Breast epithelium (tissue), 4 donors: ENCODE measurements at regions not wholly inside any gene's neighbourhood (a gene's known extent, or its start where the extent isn't known, plus 50 kb on each side); places are given as distances from the start of the nearest gene placed in this dataset.

Experiments used
- DNase-seq, 2 donors: peaks; one replicate each; pipeline ENCODE4 v3.0.0-alpha.2; 2019; ENCODE audit warnings: low spot score in 2 of 2
- H3K27ac ChIP-seq, 2 donors: fragments of 200-600 bp; sonication (generic) in 1 of 2; one replicate each; pipeline ENCODE4 v1.5.1; 2016 to 2019; ENCODE audit warnings: mild to moderate bottlenecking in 1 of 2
- H3K27me3 ChIP-seq, 2 donors: fragments of 200-600 bp; sonication (generic) in 1 of 2; one replicate each; pipeline versions ENCODE4 v1.5.1 to v1.6.0; 2017 to 2019; ENCODE audit warnings: control low read depth in 1 of 2, mild to moderate bottlenecking in 1 of 2
- H3K36me3 ChIP-seq: fragments of 200-600 bp; one replicate; pipeline ENCODE4 v1.5.1; 2019
- H3K4me1 ChIP-seq, 2 donors: fragments of 200-600 bp; sonication (generic); one replicate each; pipeline ENCODE4 v1.5.1; 2016 to 2019; ENCODE audit warnings: control low read depth in 1 of 2
- H3K4me3 ChIP-seq, 3 donors: fragments of 200-600 bp; sonication (generic); 1 replicate in 2 of 3; 2 replicates in 1 of 3; pipeline ENCODE4 v1.5.1; 2016 to 2019; ENCODE audit warnings: mild to moderate bottlenecking in 3 of 3, moderate library complexity in 2 of 3
- H3K9me3 ChIP-seq, 2 donors: fragments of 200-600 bp; sonication (generic) in 1 of 2; one replicate each; pipeline ENCODE4 v1.5.1; 2016 to 2019; ENCODE audit warnings: control low read depth in 1 of 2
- POLR2A ChIP-seq: fragments of 450-650 bp; IDR thresholded peaks from one replicate; pipeline ENCODE4 v1.6.1; 2016; ENCODE audit warnings: antibody characterized with exemption, mild to moderate bottlenecking, moderate library complexity
- POLR2AphosphoS5 ChIP-seq, 3 donors: sonication (generic); formaldehyde crosslinking; IDR thresholded peaks; one replicate each; pipeline ENCODE4 v1.6.1; 2017; ENCODE audit warnings: antibody characterized with exemption in 3 of 3
- intact Hi-C: fragments of 100-400 bp; cut with DNase I; formaldehyde crosslinking; loops from one replicate; pipeline ENCODE4 v1.15.1; 2023; ENCODE audit warnings: low total_unique reads
- TF ChIP-seq, protein P1 (sequence below), 3 donors: fragments of 450-650 bp; IDR thresholded peaks; one replicate each; pipeline ENCODE4 v1.5.1; 2016 to 2017; ENCODE audit warnings: antibody characterized with exemption in 3 of 3, mild to moderate bottlenecking in 3 of 3, moderate library complexity in 3 of 3

DNA sequence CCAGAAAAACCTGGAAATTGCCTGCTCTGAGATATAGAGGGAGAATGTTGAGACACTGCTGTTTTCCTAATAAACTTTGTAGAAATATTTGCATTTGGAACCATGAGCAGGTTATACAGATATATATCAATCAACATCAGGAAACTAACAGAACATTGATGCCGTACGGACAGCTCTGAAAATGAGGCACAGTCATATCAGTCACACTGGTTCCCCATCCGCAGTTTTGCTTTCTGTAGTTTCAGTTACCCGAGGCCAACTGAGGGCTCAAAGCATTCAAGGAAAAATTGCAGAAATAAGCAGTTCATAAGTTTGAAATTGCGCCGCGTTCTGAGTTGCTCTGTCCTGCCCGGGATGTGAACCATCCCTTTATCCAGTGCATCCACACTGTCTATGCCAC is 137.9 kb downstream of the KLF6 start:
- H3K27ac ChIP-seq: no peak overlapping the region
- H3K4me1 ChIP-seq: no peaks in the 10 kb centered on the region
- H3K4me3 ChIP-seq: no peak overlapping the region
- DNase-seq: no peak
- no peaks in the 10 kb centered on the region for H3K9me3 ChIP-seq
- intact Hi-C loops: no loop called here
- no peaks in the 10 kb centered on the region for H3K27me3 ChIP-seq
- TF ChIP-seq POLR2AphosphoS5 (IDR thresholded peaks at IDR 0.05): no peak
- TF ChIP-seq POLR2A: no peak
- TF ChIP-seq, protein P1, sequence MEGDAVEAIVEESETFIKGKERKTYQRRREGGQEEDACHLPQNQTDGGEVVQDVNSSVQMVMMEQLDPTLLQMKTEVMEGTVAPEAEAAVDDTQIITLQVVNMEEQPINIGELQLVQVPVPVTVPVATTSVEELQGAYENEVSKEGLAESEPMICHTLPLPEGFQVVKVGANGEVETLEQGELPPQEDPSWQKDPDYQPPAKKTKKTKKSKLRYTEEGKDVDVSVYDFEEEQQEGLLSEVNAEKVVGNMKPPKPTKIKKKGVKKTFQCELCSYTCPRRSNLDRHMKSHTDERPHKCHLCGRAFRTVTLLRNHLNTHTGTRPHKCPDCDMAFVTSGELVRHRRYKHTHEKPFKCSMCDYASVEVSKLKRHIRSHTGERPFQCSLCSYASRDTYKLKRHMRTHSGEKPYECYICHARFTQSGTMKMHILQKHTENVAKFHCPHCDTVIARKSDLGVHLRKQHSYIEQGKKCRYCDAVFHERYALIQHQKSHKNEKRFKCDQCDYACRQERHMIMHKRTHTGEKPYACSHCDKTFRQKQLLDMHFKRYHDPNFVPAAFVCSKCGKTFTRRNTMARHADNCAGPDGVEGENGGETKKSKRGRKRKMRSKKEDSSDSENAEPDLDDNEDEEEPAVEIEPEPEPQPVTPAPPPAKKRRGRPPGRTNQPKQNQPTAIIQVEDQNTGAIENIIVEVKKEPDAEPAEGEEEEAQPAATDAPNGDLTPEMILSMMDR (IDR thresholded peaks at IDR 0.05): no peak
- H3K36me3 ChIP-seq: no peaks in the 10 kb centered on the region

DNA sequence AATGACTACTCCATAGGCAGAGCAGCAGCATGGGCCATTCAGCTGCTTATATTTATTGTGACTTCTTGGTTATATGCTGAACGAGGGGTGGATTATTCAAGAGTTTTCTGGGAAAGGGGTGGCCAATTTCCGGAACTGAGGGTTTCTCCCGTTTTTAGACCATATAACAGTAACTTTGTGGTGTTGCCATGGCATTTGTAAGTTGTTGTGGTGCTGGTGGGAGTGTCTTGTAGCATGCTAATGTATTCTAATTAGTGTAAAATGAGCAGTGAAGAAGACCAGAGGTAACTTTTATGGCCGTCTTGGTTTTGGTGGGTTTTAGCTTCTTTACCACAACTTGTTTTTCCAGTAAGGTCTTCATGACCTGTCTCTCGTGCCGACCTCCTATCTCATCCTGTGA is 139.6 kb downstream of the KLF6 start:
- TF ChIP-seq, protein P1 (IDR thresholded peaks at IDR 0.05): no peak
- no peak for TF ChIP-seq POLR2AphosphoS5 (IDR thresholded peaks at IDR 0.05)
- TF ChIP-seq POLR2A: no peak
- Histone ChIP-seq H3K4me3 (no peak overlapping the region), H3K27ac (no peak overlapping the region), H3K4me1 (no peaks in the 10 kb centered on the region), H3K9me3 (no peaks in the 10 kb centered on the region), H3K36me3 (no peaks in the 10 kb centered on the region), H3K27me3 (no peaks in the 10 kb centered on the region)
- intact Hi-C loops: no loop called here
- DNase-seq: no peak

DNA sequence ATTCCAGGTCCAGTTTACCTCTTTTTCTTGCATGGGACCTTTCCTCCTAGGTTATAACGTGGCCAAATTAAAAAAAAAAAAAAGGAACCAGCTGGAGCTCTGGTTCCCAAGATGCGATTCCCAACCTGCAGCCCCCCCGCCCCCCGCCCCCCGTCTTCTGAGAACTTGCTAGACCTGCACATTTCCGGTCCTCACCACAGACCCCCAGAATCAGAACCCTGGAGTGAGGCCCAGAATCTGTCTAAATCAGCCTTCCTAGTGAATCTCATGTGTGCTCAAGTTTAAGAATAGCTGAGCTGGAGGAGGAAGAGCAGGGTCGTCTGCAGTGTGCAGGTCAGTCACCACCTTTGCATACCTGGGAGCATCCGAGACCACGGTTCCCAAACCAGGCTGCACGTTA is 144.2 kb downstream of the KLF6 start:
- intact Hi-C loops: loop anchor here (5.0 kb wide), 1 partner anchor 1876 kb away; no protein-coding TSS in a partner anchor
- H3K36me3 ChIP-seq: no peaks in the 10 kb centered on the region
- TF ChIP-seq POLR2A: no peak
- TF ChIP-seq, protein P1 (IDR thresholded peaks at IDR 0.05): no peak
- TF ChIP-seq POLR2AphosphoS5 (IDR thresholded peaks at IDR 0.05): no peak
- no peaks in the 10 kb centered on the region for H3K4me1 ChIP-seq
- no peaks in the 10 kb centered on the region for H3K9me3 ChIP-seq
- H3K27ac ChIP-seq: no peak overlapping the region
- no peak for DNase-seq
- H3K4me3 ChIP-seq: no peak overlapping the region
- H3K27me3 ChIP-seq: no peaks in the 10 kb centered on the region

DNA sequence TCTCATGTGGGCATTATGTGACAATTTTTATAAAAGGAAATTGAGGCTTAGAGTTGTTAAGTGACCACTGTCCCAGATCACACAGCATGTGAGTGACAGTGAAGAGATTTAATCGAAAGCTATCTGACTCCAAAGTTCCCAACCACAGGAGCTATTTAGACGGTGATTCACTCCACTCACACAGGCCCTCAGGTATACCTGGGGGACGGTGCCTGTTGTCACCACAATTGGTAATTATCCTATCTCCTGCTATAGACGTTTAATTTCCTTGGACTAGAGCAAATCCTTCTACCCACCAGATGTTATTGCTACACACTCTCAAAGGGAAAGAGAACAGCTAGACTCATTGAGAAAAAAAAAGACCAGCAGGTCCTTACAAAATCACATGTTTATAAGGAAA is 145.5 kb downstream of the KLF6 start:
- H3K4me1 ChIP-seq: no peaks in the 10 kb centered on the region
- no peak overlapping the region for H3K4me3 ChIP-seq
- no peak overlapping the region for H3K27ac ChIP-seq
- TF ChIP-seq, protein P1 (IDR thresholded peaks at IDR 0.05): no peak
- TF ChIP-seq POLR2AphosphoS5 (IDR thresholded peaks at IDR 0.05): no peak
- no peak for TF ChIP-seq POLR2A
- H3K36me3 ChIP-seq: no peaks in the 10 kb centered on the region
- no peak for DNase-seq
- H3K9me3 ChIP-seq: no peaks in the 10 kb centered on the region
- H3K27me3 ChIP-seq: no peaks in the 10 kb centered on the region
- intact Hi-C loops: no loop called here

DNA sequence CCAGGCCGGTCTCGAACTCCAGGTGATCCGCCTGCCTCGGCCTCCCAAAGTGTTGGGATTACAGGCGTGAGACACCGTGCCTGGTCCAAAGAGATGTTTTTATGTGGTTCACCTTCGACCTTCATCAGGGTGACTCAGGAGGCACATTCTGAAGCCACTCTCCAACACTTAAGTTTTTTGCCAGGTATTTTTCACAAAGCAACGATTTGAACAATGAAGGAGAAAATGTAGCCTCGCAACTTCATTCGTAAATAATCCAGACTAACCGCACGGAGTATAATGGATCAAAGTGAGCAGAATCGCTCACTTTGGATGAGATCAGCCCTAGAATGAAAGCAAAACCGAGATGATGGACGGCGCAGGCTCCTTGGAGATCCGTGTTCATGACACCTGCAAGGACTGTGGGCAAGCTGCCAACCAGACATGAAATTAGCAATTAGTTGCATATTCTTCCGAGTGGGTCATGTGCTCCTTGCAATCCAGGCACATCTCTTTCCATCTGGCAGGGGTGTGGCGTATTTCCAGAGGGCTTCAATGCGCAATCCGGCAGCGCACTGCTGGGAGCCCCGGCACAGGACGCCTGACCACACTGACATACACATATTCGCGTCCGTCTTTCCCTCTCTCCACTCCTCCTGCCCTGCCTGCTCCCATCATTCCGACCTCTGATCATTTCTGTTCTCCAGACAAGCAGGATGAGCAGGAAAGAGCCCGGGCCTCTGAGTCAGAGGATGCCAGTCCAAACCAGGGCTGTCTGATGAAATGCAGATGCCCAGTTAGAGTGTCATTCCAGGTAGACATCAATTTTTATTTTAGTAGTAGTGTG is 148.4 kb downstream of the KLF6 start:
- TF ChIP-seq POLR2AphosphoS5 (IDR thresholded peaks at IDR 0.05) (no peak), POLR2A (no peak)
- TF ChIP-seq, protein P1 (IDR thresholded peaks at IDR 0.05): no peak
- DNase-seq: peak in 1 of 2 donors; percentile 50

More for the DNA sequence above, 148.4 kb downstream of the KLF6 start:
- Histone ChIP-seq H3K9me3 (no peaks in the 10 kb centered on the region), H3K36me3 (no peaks in the 10 kb centered on the region), H3K4me1 (no peaks in the 10 kb centered on the region), H3K27me3 (no peaks in the 10 kb centered on the region), H3K27ac (peak overlapping the region; percentile 10 to 75), H3K4me3 (no peak overlapping the region)
- intact Hi-C loops: no loop called here
